ENCODE measurements at regions not wholly inside any gene's neighbourhood (a gene's known extent, or its start where the extent isn't known, plus 50 kb on each side); places are given as distances from the start of the nearest gene placed in this dataset.

- Histone ChIP-seq H3K9me3 (ENCODE audit: control insufficient read depth in 4 of 4, insufficient read depth in 3 of 4, low read length in 3 of 4) (no peaks in the 10 kb centered on the region), H3K27me3 (ENCODE audit: control insufficient read depth in 3 of 3, insufficient read depth in 3 of 3, low read length in 2 of 3) (no peaks in the 10 kb centered on the region), H3K27ac (ENCODE audit: low read depth in 1 of 2, low read length in 1 of 2) (no peak overlapping the region), H3K9ac (ENCODE audit: insufficient read depth in 1 of 2, low read length in 2 of 2) (no peak overlapping the region), H3K36me3 (ENCODE audit: control insufficient read depth in 4 of 4, insufficient read depth in 4 of 4, low read length in 4 of 4) (no peaks in the 10 kb centered on the region), H3K4me1 (ENCODE audit: control insufficient read depth in 5 of 5, insufficient read depth in 5 of 5, low read length in 5 of 5) (peaks cover 0 to 5% (median 0%) of the 10 kb centered on the region in 5 donors), H3K4me3 (no peak overlapping the region)
- no peak for TF ChIP-seq CTCF (IDR thresholded peaks at IDR 0.05; ENCODE audit: control extremely low read depth, extremely low read depth)
- 73 to 86% methylated on average over 3 of the region's 3 CpGs for WGBS, 2 donors
- ATAC-seq (ENCODE audit: insufficient read depth, low FRiP score) (no peak), DNase-seq (no peak)
Measured at GRCh38 chr9:106625259-106625789, 237.6 kb upstream of the ZNF462 start.

- no peak overlapping the region for H3K4me3 ChIP-seq
- TF ChIP-seq CTCF (IDR thresholded peaks at IDR 0.05; ENCODE audit: control extremely low read depth, extremely low read depth), result no peak
- DNase-seq (no peak), ATAC-seq (ENCODE audit: insufficient read depth, low FRiP score) (no peak)
- no peaks in the 10 kb centered on the region for H3K9me3 ChIP-seq (ENCODE audit: control insufficient read depth in 4 of 4, insufficient read depth in 3 of 4, low read length in 3 of 4)
- H3K4me1 ChIP-seq (ENCODE audit: control insufficient read depth in 5 of 5, insufficient read depth in 5 of 5, low read length in 5 of 5), result peaks cover 0 to 2% (median 0%) of the 10 kb centered on the region in 5 donors
- H3K27ac ChIP-seq (ENCODE audit: low read depth in 1 of 2, low read length in 1 of 2), result no peak overlapping the region
- H3K36me3 ChIP-seq (ENCODE audit: control insufficient read depth in 4 of 4, insufficient read depth in 4 of 4, low read length in 4 of 4), result no peaks in the 10 kb centered on the region
- H3K27me3 ChIP-seq (ENCODE audit: control insufficient read depth in 3 of 3, insufficient read depth in 3 of 3, low read length in 2 of 3), result no peaks in the 10 kb centered on the region
- 38 to 61% methylated on average over 6 of the region's 6 CpGs for WGBS, 2 donors
- H3K9ac ChIP-seq (ENCODE audit: insufficient read depth in 1 of 2, low read length in 2 of 2), result no peak overlapping the region
Measured at GRCh38 chr9:106626936-106627335, 236.0 kb upstream of the ZNF462 start.

GRCh38 chr9:106632621-106633020 is 230.3 kb upstream of the ZNF462 start:
- no peak overlapping the region for H3K27ac ChIP-seq (ENCODE audit: low read depth in 1 of 2, low read length in 1 of 2)
- DNase-seq (no peak), ATAC-seq (ENCODE audit: insufficient read depth, low FRiP score) (no peak)
- no peak overlapping the region for H3K9ac ChIP-seq (ENCODE audit: insufficient read depth in 1 of 2, low read length in 2 of 2)
- H3K4me3 ChIP-seq, result no peak overlapping the region
- peaks cover 0 to 4% (median 0%) of the 10 kb centered on the region in 5 donors for H3K4me1 ChIP-seq (ENCODE audit: control insufficient read depth in 5 of 5, insufficient read depth in 5 of 5, low read length in 5 of 5)
- TF ChIP-seq CTCF (IDR thresholded peaks at IDR 0.05; ENCODE audit: control extremely low read depth, extremely low read depth), result no peak
- H3K27me3 ChIP-seq (ENCODE audit: control insufficient read depth in 3 of 3, insufficient read depth in 3 of 3, low read length in 2 of 3), result no peaks in the 10 kb centered on the region
- no peaks in the 10 kb centered on the region for H3K36me3 ChIP-seq (ENCODE audit: control insufficient read depth in 4 of 4, insufficient read depth in 4 of 4, low read length in 4 of 4)
- 69 to 75% methylated on average over 3 of the region's 3 CpGs for WGBS, 2 donors
- no peaks in the 10 kb centered on the region for H3K9me3 ChIP-seq (ENCODE audit: control insufficient read depth in 4 of 4, insufficient read depth in 3 of 4, low read length in 3 of 4)

GRCh38 chr9:106634183-106634582 is 228.8 kb upstream of the ZNF462 start:
- no peaks in the 10 kb centered on the region for H3K36me3 ChIP-seq (ENCODE audit: control insufficient read depth in 4 of 4, insufficient read depth in 4 of 4, low read length in 4 of 4)
- H3K27me3 ChIP-seq (ENCODE audit: control insufficient read depth in 3 of 3, insufficient read depth in 3 of 3, low read length in 2 of 3), result no peaks in the 10 kb centered on the region
- no peak overlapping the region for H3K27ac ChIP-seq (ENCODE audit: low read depth in 1 of 2, low read length in 1 of 2)
- TF ChIP-seq CTCF (IDR thresholded peaks at IDR 0.05; ENCODE audit: control extremely low read depth, extremely low read depth), result no peak
- no peaks in the 10 kb centered on the region for H3K9me3 ChIP-seq (ENCODE audit: control insufficient read depth in 4 of 4, insufficient read depth in 3 of 4, low read length in 3 of 4)
- ATAC-seq (ENCODE audit: insufficient read depth, low FRiP score), result no peak
- WGBS, 2 donors, result 86 to 89% methylated on average over 1 of the region's 1 CpG
- peaks cover 0 to 8% (median 0%) of the 10 kb centered on the region in 5 donors for H3K4me1 ChIP-seq (ENCODE audit: control insufficient read depth in 5 of 5, insufficient read depth in 5 of 5, low read length in 5 of 5)
- no peak overlapping the region for H3K4me3 ChIP-seq
- DNase-seq, result no peak
- H3K9ac ChIP-seq (ENCODE audit: insufficient read depth in 1 of 2, low read length in 2 of 2), result no peak overlapping the region
